ENCODE measurements at regions not wholly inside any gene's neighbourhood (a gene's known extent, or its start where the extent isn't known, plus 50 kb on each side); places are given as distances from the start of the nearest gene placed in this dataset.
"Not testable (repeated sequence)": the region's sequence is repeated elsewhere in the genome, so short reads cannot be mapped to it uniquely, and the experiment has no call there.

DNA sequence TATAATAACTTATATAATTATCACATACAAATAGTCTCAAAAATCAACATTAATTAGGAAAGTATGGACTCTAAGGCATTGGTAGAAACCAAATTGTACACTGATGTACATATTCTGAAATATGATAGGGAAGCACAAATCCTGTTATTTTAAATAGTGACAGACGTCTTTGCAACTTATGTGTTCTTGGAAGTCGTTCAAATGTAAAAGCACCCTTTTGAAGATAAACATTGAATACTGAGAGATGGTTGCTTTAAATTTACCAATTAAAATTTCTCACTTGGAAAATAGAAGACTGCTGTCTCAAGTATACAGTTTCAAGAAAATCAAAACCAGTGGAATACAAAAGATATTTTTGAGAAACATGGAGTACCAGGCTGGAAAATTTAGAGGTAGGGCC is 457.4 kb upstream of the NUDT12 start:
- DNase-seq = no peak

DNA sequence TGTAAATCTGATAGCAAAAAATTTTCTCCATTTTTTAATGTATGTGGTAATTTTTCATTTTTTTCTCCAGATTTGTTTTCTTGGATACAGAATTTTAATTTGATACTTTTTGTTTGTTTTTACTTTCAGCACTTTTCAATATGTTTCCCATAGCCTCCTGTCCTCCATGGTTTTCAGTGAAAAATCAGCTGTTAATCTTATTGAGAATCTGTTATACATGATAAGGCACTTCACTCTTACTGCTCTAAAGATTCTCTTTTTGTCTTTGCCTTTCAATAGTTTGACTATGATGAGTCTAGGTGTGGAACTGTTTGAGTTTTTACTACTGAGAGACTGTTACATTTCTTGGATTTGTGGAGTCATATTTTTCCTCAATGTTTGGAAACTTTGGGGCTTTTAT is 455.7 kb upstream of the NUDT12 start:
- DNase-seq = no peak

GRCh38 chr5:104016646-104017045 is 454.1 kb upstream of the NUDT12 start:
- no peak for DNase-seq

DNA sequence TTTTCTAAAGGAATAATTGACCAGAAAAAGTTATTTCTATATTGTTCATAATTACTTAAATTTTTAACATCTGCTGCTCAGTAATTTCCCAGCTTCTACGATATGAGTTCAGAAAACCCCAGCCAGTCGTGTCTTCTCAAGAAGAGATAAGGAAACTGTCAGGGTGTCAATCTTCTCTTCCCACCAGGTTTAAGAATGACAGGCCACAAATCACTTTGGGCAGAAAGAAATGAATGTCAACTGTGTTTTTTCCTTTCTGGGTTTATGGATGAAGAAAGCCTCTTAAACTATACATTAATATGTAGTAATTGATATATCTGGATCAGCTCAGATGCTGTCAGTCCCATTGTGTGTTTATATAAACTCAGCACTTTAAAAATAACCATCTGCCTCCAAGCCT is 453.2 kb upstream of the NUDT12 start:
- no peak for DNase-seq

GRCh38 chr5:104002783-104003182 is 440.2 kb upstream of the NUDT12 start:
- DNase-seq = not testable (repeated sequence)

DNA sequence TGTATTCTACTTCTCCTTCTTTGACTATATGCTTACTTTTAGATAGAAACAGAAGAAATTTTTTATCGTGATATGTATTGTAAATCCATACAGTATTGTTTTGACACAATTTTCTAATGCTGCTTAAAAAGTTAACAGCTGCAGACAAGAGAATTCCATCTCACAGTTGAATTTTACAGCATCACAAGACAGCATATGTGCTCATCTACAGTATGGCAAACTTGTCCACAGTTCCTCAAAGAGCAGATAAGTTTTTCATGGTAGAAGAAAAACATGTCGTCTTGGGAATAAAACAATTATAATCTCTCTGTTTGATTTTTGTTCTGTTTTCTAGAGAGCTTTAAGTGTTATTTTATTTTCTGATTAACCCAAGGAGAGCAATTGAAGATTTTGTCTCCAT is 438.5 kb upstream of the NUDT12 start:
- DNase-seq = no peak

GRCh38 chr5:103993031-103993430 is 430.4 kb upstream of the NUDT12 start:
- DNase-seq = no peak

DNA sequence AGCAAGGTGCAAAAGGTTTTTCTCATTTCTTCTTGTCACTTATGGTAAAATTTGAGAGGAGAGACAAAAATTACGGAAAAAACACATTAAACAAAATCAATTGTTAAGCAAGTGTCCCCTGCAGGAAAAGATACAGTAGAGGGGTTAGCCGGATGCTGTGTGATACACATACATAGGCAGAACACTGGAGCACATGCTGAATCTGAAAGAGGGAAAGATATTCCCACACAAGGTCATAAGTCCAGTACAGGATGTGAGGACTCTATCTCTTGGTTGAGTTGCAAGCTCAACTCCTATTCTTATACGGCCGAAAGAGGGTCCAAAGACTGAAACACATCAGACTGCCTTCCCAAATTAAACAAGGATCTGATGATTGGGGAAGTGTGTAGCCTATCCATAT is 427.5 kb upstream of the NUDT12 start:
- no peak for DNase-seq

- DNase-seq = no peak
Measured at GRCh38 chr5:103981592-103981991, 419.0 kb upstream of the NUDT12 start.

DNA sequence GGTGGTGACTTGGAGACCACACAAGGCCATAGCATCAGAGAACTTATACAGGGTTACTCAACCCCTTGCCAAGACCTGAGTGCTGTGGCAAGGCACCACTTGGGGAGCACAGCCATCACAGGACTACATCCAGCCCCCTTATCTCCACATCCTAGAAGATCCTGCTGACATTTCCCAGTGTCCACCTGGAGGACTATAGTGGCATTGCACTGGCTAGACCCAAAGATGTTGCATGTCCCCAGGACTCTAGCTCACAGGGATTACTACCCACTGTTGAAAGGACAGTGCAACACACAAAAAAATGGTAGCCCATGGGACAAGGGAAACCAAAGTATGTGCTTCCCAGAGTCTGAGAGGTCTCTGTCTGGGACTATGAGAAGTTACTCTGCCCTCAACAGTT is 411.1 kb upstream of the NUDT12 start:
- DNase-seq = no peak

DNA sequence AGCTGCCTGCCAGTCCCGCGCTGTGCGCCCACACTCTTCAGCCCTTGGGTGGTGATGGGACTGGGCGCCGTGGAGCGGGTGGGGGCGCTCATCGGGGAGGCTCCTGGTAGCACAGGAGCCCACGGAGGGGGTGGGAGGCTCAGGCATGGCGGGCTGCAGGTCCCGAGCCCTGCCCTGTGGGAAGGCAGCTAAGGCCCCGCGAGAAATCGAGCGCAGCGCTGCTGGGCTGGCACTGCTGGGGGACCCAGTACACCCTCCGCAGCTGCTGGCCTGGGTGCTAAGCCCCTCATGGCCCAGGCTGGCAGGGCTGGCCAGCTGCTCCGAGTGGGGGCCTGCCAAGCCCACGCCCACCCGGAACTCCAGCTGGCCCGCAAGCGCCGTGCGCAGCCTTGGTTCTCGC is 403.7 kb upstream of the NUDT12 start:
- DNase-seq = not testable (repeated sequence)

DNA sequence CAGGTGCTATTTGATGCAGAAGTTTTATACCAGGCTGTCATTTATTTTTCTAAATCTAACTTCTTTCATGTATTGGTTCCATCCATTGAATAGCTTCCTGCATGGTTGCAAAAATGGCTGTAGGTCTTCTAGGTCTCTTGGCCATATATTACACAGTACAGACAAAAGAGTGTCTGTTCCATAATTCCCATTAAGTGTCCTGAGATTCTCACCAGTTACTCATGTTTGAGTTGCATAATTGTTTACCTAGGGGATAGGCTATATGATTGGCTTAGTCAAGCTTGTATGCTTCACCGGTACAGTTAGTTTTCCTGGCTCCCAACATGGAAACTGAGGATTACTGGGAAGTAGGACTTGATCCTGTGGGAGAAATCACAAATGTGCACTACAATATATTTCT is 399.4 kb upstream of the NUDT12 start:
- DNase-seq = no peak

GRCh38 chr5:103953601-103954382 is 391.2 kb upstream of the NUDT12 start:
- DNase-seq = no peak

- no peak for DNase-seq
Measured at GRCh38 chr5:103951776-103952175, 389.2 kb upstream of the NUDT12 start.

GRCh38 chr5:103943230-103943629 is 380.6 kb upstream of the NUDT12 start:
- no peak for DNase-seq

DNA sequence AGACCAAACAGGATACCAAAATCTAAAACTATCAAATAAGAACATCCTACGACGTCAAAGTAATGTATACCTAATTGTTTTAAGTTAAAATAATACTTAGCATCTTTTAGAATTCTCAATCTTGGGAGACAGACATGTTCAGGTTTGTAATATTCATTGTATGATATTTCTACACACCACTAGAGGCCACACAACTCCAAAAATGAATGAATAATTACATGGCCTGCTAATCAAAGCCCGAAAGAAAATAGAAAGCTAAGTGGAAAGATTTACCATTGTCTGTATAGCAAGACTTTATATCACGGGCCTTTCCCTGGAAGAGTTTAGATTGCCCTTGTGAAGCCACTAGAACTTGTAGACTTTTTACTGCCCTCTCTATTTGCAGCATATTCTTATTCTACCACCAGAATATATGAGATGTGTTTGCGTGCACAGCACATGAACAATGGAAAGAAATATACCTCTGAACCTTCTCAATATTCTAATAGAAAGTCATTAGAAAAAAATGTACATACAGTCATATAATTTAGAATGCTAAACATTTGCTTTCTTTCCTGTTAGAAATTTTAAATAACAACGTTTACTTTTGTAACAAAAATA is 380.1 kb upstream of the NUDT12 start:
- DNase-seq = no peak

DNA sequence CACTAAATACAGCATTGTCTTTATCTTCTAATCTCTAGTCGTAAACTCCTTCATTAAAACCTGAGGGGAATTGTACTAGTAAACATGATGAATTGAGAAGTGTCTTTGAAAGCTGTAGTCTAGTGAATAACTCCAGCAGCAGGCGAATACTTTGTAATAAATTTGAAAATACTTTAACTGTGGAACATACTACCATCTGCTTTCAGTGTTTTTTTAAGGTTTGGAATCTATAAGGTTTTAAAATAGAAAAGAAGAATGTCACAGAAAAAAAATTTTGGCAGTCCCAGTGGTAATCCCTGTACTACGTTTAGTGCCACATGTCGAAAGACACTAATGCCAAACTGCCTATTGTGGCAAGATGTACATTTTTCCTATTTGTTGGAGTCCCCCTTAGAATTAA is 379.0 kb upstream of the NUDT12 start:
- DNase-seq = no peak

DNA sequence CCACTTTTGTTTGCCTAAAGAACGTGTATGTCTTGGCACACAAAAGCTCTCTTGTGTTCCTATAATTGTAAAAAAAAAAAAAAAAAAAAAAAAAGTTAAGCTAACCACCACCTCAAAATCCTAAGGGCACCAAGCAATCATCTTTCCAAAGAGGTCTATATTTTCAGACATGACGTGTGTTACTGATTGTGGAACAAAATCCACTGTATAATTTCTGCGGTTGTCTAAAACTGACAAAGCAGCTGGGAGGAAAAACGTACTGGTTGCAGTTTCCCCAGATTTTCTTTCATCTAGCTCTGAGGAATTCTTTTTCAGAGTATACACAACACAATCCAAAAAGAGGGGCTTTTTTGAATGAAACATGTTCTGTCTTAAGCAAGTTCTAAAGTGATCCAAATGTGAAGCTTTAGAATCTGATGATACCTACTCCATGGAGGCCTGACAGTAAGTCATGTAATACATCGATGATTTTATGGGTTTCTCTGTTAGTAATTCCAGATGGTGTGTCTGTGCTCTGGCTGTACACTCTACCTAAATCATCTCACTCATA is 375.6 kb upstream of the NUDT12 start:
- no peak for DNase-seq

DNA sequence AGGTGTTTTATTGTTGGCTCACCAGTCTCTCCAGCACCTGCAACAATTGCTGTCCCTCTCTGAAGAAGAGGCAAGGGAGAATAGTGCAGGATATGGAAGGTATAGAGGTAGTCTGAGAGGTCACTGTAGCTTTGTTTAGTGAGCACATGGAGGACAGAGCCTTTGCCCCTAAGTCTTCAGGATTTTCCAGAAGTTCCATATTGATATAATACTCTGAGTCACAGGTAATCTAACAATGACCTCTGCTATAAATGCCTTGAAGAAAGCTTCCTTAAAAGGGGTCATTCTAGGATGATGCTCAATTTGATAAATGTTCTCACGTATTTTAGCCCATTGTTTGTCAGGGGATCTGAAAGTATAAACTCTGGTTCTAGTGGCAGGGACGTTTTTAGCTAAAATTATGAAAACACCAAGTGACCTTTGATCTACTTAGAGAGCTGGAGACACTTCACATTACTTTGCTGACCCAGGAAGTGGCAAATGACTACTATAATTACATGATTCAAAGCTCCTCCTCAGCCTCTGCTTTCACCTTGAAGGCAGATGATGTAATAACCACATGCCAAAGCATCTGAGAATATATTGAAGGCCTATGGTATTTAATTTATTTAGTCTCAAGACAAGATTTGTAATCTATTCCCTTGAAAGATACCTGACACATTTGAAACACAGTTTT is 366.9 kb upstream of the NUDT12 start:
- no peak for DNase-seq

- DNase-seq = no peak
Measured at GRCh38 chr5:103927739-103928138, 365.1 kb upstream of the NUDT12 start.

GRCh38 chr5:103923616-103924168 is 361.1 kb upstream of the NUDT12 start:
- no peak for DNase-seq

DNA sequence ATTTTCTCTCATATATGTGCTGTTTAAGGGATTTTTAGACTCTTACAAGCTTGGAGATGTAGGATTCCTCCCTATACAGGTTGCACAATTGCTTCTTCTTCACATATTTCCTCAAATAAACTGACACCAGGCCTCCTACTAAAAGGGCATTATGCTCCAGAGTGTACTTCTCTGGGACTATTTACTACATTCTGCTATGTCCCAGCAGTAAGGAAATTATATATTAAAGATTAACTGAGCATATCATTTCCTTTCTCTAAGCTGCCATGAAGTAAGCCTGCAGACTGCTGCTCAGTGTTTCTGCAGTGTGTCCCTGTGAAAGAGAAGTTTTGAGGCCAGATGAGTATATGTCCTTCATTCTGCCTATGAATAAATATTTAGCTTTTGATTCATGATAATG is 356.9 kb upstream of the NUDT12 start:
- DNase-seq = no peak

GRCh38 chr5:103918668-103919367 is 356.2 kb upstream of the NUDT12 start:
- no peak for DNase-seq
